Left renal cortex interstitium (tissue), 4 donors: ENCODE measurements at regions not wholly inside any gene's neighbourhood (a gene's known extent, or its start where the extent isn't known, plus 50 kb on each side); places are given as distances from the start of the nearest gene placed in this dataset.
A peak's percentile ranks its signal among the peaks of the same experiment; 100 is the strongest.
"Not testable (repeated sequence)": the region's sequence is repeated elsewhere in the genome, so short reads cannot be mapped to it uniquely, and the experiment has no call there.

ENCODE experiments used
- DNase-seq, 4 donors: peaks; one replicate each; pipeline ENCODE4 v3.0.0-alpha.2; 2013; ENCODE audit warnings: low read depth in 4 of 4, low spot score in 2 of 4, missing footprints in 1 of 4

GRCh38 chr13:103639326-103639725 lies 573.1 kb upstream of the SLC10A2 start:
- DNase-seq, result no peak

- no peak for DNase-seq
These were observed 572.5 kb upstream of the SLC10A2 start for GRCh38 chr13:103638706-103639105.

- DNase-seq, result no peak
These were observed 567.8 kb upstream of the SLC10A2 start for GRCh38 chr13:103634066-103634465.

- DNase-seq, result no peak
These were observed 559.0 kb upstream of the SLC10A2 start for GRCh38 chr13:103625194-103625593.

- DNase-seq, result no peak
These were observed 551.9 kb upstream of the SLC10A2 start for GRCh38 chr13:103618151-103618550.

GRCh38 chr13:103615771-103616170 lies 549.6 kb upstream of the SLC10A2 start:
- DNase-seq, result no peak

- no peak for DNase-seq
These were observed 548.5 kb upstream of the SLC10A2 start for GRCh38 chr13:103614761-103615160.

- DNase-seq, result no peak
These were observed 541.8 kb upstream of the SLC10A2 start for GRCh38 chr13:103607995-103608394.

GRCh38 chr13:103605546-103606326 lies 539.5 kb upstream of the SLC10A2 start:
- no peak for DNase-seq

GRCh38 chr13:103599870-103600269 lies 533.7 kb upstream of the SLC10A2 start:
- not testable (repeated sequence) for DNase-seq

- DNase-seq, result no peak
These were observed 532.5 kb upstream of the SLC10A2 start for GRCh38 chr13:103598671-103599070.

GRCh38 chr13:103573446-103573845 lies 507.2 kb upstream of the SLC10A2 start:
- DNase-seq, result no peak

- no peak for DNase-seq
These were observed 502.1 kb upstream of the SLC10A2 start for GRCh38 chr13:103568314-103568713.

- DNase-seq, result no peak
These were observed 491.7 kb upstream of the SLC10A2 start for GRCh38 chr13:103557878-103558277.

- no peak for DNase-seq
These were observed 490.5 kb upstream of the SLC10A2 start for GRCh38 chr13:103556681-103557080.

GRCh38 chr13:103547914-103548313 lies 481.7 kb upstream of the SLC10A2 start:
- no peak for DNase-seq

- DNase-seq, result no peak
These were observed 480.1 kb upstream of the SLC10A2 start for GRCh38 chr13:103546271-103546670.

- DNase-seq, result no peak
These were observed 476.4 kb upstream of the SLC10A2 start for GRCh38 chr13:103542648-103543047.

GRCh38 chr13:103540382-103540765 lies 474.2 kb upstream of the SLC10A2 start:
- no peak for DNase-seq

GRCh38 chr13:103539721-103540381 lies 473.6 kb upstream of the SLC10A2 start:
- DNase-seq, result no peak

- DNase-seq, result peak in 3 of 4 donors; percentile 11 to 44 (median 37)
These were observed 473.0 kb upstream of the SLC10A2 start for GRCh38 chr13:103539265-103539664.

GRCh38 chr13:103537616-103538015 lies 471.4 kb upstream of the SLC10A2 start:
- DNase-seq, result no peak
